ENCODE measurements at regions not wholly inside any gene's neighbourhood (a gene's known extent, or its start where the extent isn't known, plus 50 kb on each side); places are given as distances from the start of the nearest gene placed in this dataset.

DNA sequence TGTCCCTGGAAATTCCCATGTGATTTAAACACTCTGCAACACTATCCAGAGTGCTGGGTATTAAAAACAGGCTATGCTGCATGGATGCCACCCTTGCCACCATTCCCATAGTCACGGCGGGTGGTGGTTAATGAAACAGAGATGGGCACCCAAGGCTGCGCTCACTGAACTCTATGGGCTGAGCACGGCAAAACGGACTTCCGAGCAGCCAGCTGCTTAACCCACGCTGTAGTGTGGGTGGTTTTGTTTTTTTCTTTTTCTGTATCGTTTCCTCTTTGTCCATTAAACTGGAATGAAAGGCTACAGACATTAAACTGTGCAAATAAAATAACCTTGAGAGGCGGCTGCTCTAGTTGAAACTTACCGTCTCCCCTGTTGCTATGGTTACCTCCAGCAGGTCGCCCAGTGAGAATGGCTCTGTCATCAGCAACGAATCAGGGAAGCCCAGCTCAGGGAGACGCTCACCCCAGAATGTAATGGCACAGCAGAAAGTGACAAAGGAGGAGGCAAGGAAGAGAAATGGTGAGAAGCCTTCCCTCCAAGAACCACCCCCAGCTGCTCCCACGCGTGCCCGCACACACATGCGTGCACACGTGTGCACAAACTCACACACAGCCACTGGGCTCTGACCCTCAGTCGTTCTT, 102.1 kb downstream of the C11orf91 start:
- TF ChIP-seq, protein P1, sequence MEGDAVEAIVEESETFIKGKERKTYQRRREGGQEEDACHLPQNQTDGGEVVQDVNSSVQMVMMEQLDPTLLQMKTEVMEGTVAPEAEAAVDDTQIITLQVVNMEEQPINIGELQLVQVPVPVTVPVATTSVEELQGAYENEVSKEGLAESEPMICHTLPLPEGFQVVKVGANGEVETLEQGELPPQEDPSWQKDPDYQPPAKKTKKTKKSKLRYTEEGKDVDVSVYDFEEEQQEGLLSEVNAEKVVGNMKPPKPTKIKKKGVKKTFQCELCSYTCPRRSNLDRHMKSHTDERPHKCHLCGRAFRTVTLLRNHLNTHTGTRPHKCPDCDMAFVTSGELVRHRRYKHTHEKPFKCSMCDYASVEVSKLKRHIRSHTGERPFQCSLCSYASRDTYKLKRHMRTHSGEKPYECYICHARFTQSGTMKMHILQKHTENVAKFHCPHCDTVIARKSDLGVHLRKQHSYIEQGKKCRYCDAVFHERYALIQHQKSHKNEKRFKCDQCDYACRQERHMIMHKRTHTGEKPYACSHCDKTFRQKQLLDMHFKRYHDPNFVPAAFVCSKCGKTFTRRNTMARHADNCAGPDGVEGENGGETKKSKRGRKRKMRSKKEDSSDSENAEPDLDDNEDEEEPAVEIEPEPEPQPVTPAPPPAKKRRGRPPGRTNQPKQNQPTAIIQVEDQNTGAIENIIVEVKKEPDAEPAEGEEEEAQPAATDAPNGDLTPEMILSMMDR (IDR thresholded peaks at IDR 0.05), result no peak
- TF ChIP-seq POLR2A (IDR thresholded peaks at IDR 0.05), result no peak
- DNase-seq, result peak in 2 of 4 donors; percentile 13 to 33
- intact Hi-C loops (cut with DNase I), result no loop called here

DNA sequence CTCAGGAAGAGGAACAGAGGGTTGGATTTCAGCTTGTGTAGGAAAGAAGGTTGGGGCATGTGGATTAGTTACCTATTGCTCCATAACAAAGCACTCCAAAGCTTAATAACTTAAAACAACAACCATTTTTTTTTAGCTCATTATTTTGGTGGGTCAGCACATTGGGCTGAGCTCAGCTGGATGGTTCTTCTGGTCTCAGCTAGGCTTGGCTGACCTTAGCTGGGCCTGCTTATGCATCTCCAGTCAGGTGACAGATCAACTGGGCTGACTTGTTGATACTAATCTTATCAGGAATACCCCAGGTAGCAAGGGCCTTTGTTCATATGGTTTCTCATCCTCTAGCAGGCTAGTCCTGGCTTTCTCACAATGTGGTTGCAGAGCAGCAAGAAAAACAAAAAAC, 106.4 kb downstream of the C11orf91 start:
- Histone ChIP-seq H3K4me3 (no peak overlapping the region), H3K4me1 (no peaks in the 10 kb centered on the region), H3K27ac (no peak overlapping the region), H3K36me3 (replicated peaks in 1 of 2; ENCODE audit: insufficient read depth in 1 of 2, low read depth in 2 of 2) (no peaks in the 10 kb centered on the region), H3K27me3 (no peaks in the 10 kb centered on the region), H3K9me3 (peaks cover 0 to 10% (median 0%) of the 10 kb centered on the region in 3 donors)
- no peak for ATAC-seq
- DNase-seq, result no peak
- TF ChIP-seq POLR2A (IDR thresholded peaks at IDR 0.05), result no peak
- TF ChIP-seq, protein P1 (IDR thresholded peaks at IDR 0.05), result no peak
- intact Hi-C loops (cut with DNase I), result no loop called here

More for the DNA sequence above, 102.1 kb downstream of the C11orf91 start:
- Histone ChIP-seq H3K27me3 (no peaks in the 10 kb centered on the region), H3K9me3 (peaks cover 0 to 7% (median 0%) of the 10 kb centered on the region in 3 donors), H3K4me1 (no peaks in the 10 kb centered on the region), H3K36me3 (replicated peaks in 1 of 2; ENCODE audit: insufficient read depth in 1 of 2, low read depth in 2 of 2) (no peaks in the 10 kb centered on the region), H3K4me3 (no peak overlapping the region), H3K27ac (no peak overlapping the region)
- ATAC-seq, result peak; percentile 35
- 33 to 44% methylated on average over 19 of the region's 19 CpGs for WGBS, 2 donors

DNA sequence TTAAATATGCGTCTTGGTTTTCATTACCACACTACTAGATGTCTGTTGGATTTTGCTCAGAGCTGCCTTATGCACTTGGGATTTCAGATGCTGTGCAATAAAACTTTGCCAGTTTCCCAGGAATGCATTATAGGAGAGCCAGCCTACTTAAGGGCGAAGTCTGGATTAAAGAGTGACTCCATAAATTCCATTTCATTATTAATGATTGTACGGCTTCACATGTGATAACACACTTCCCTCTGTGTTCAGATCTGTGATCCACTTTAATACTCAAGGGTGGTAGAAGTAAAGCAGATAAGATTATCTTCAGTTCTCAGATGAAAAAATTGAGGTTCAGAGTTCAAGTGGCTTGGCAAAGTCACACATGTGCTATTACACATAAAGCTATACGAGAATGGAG, 110.2 kb downstream of the C11orf91 start:
- intact Hi-C loops (cut with DNase I), result no loop called here
- H3K36me3 ChIP-seq (replicated peaks in 1 of 2; ENCODE audit: insufficient read depth in 1 of 2, low read depth in 2 of 2), result no peaks in the 10 kb centered on the region
- H3K4me3 ChIP-seq, result no peak overlapping the region
- 33 to 37% methylated on average over 4 of the region's 4 CpGs for WGBS, 2 donors
- ATAC-seq, result no peak
- H3K4me1 ChIP-seq, result no peaks in the 10 kb centered on the region
- TF ChIP-seq, protein P1 (IDR thresholded peaks at IDR 0.05), result no peak
- no peak for TF ChIP-seq POLR2A (IDR thresholded peaks at IDR 0.05)
- peaks cover 0 to 10% (median 0%) of the 10 kb centered on the region in 3 donors for H3K9me3 ChIP-seq
- H3K27ac ChIP-seq, result no peak overlapping the region
- no peaks in the 10 kb centered on the region for H3K27me3 ChIP-seq
- DNase-seq, result no peak

DNA sequence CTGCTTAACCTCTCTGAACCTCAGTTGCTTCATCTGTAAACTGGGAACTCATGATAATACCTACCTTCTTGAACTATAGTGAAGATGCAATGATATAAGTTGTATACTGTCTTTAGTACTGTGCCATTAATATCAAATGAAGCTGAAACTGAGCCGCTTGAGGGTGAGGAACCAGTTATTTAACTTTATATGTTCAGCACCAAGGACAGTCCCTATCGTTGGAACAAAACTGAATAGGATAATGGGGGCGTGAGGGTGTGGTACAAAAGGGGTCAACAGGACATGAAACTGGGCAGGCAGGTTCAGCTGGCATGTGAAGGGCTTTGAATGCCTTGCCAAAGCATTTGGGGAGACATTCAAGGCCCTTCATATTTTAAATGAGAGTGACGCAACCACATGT, 112.6 kb downstream of the C11orf91 start:
- DNase-seq (no peak), ATAC-seq (no peak)
- Histone ChIP-seq H3K4me3 (no peak overlapping the region), H3K36me3 (replicated peaks in 1 of 2; ENCODE audit: insufficient read depth in 1 of 2, low read depth in 2 of 2) (no peaks in the 10 kb centered on the region), H3K9me3 (no peaks in the 10 kb centered on the region), H3K4me1 (no peaks in the 10 kb centered on the region), H3K27ac (no peak overlapping the region), H3K27me3 (no peaks in the 10 kb centered on the region)
- TF ChIP-seq POLR2A (IDR thresholded peaks at IDR 0.05), result no peak
- TF ChIP-seq, protein P1 (IDR thresholded peaks at IDR 0.05), result no peak
- intact Hi-C loops (cut with DNase I), result no loop called here
- 60 to 62% methylated on average over 4 of the region's 4 CpGs for WGBS, 2 donors

DNA sequence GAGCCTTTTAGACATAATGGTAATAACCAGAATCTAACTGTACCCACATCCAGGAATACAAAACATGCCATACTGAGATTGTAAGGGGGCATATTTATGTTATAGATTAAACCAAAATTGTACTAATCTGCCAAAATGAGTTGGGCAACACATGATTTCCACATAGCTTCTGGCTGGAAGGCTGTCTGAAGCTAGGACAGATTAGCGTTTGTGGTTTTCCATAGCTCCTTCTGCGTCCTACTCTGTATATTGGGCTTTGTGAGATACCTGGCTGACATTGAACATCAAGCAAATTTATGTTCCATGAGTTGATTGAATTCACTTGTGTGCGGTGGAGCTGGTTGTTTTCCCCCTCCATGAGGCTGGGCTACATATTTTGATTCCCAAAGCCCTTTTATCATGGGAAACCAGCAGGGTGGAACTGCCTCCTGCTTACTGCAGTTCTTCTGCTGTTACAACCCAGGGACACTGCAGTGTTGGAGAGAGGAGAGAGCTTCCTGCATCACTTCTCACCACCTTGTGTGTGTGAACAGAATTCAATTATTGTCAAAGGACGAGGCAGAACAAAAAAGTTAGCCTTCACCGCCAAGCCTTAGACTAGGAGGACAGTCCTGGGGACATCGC, 114.9 kb downstream of the C11orf91 start:
- TF ChIP-seq, protein P1 (IDR thresholded peaks at IDR 0.05), result no peak
- no peak for TF ChIP-seq POLR2A (IDR thresholded peaks at IDR 0.05)
- Histone ChIP-seq H3K27me3 (no peaks in the 10 kb centered on the region), H3K9me3 (no peaks in the 10 kb centered on the region), H3K27ac (no peak overlapping the region), H3K4me3 (no peak overlapping the region), H3K36me3 (replicated peaks in 1 of 2; ENCODE audit: insufficient read depth in 1 of 2, low read depth in 2 of 2) (no peaks in the 10 kb centered on the region), H3K4me1 (no peaks in the 10 kb centered on the region)
- DNase-seq, result no peak
- intact Hi-C loops (cut with DNase I), result no loop called here
- ATAC-seq, result no peak
- 56 to 63% methylated on average over 6 of the region's 6 CpGs for WGBS, 2 donors

All from body of pancreas (tissue), 4 donors.